ENCODE measurements at regions not wholly inside any gene's neighbourhood (a gene's known extent, or its start where the extent isn't known, plus 50 kb on each side); places are given as distances from the start of the nearest gene placed in this dataset.
"Not testable (repeated sequence)": the region's sequence is repeated elsewhere in the genome, so short reads cannot be mapped to it uniquely, and the experiment has no call there.

DNA sequence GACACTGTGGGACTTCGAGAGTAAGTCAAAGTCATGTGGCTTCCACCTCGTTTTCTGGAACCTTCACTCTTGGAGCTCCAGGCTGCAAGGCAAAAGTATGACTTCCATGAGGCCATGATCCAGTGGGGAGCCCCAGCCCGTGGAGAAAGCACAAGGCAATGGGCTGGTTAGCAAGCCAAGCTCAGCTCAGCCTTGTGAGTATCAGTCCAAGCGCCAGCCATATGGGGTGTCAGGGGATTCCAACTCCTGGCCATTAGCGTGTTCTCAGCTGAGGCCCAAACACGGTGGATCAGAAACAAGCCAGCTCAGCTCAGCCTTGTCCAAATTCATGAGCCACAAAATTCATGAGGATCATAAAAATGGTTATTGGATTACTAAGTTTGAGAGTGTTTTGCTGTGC lies 261.0 kb downstream of the RHOU start:
- no peak for DNase-seq

- DNase-seq = no peak
Observed at GRCh38 chr1:228997721-228998144, 262.5 kb downstream of the RHOU start.

DNA sequence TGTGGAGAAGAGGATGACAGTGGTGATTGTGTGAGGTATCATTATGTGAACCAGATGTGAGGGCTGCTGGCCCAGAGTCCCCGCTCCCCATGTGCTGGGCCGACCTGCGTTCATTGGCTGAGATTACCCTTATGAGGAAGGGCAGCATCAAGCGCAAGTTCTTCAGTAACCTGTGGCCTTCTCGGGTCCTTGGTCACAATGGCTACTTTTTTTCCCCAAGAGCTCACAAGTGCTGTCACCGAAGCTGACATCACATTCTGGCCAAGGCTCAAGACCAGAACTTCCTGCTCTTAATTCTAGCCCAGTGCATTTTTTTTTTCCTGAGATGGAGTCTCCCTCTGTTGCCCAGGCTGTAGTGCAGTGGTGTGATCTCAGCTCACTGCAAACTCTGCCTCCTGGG lies 262.9 kb downstream of the RHOU start:
- DNase-seq = no peak

GRCh38 chr1:228999446-229000170 lies 264.3 kb downstream of the RHOU start:
- DNase-seq = no peak

- no peak for DNase-seq
Observed at GRCh38 chr1:229000187-229000586, 264.9 kb downstream of the RHOU start.

DNA sequence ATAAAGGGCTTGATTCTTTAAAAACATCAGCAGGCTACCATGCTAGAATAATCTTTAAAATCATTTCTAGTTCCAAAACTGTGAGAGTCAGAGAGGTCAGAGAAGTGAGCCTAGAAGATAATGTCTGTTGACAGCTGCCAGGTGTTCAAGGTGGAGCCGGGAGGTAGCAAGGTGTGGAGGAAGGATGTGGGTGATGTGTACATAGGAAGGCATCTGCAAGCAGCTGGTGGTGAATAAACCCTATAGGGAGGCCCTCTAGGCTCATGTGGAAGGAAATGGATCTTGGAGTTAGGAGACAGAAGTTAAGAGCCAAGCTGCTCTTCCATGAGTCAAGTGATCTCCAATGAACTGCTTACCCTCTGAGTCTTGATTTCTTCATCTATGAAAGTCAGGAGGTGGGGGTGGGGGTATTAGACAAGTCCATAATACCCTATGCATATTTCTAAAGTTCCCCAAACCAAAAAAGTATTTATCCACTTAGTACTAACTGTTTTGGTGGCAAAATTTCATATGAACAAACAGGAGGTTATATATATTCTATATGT lies 266.3 kb downstream of the RHOU start:
- DNase-seq = no peak

DNA sequence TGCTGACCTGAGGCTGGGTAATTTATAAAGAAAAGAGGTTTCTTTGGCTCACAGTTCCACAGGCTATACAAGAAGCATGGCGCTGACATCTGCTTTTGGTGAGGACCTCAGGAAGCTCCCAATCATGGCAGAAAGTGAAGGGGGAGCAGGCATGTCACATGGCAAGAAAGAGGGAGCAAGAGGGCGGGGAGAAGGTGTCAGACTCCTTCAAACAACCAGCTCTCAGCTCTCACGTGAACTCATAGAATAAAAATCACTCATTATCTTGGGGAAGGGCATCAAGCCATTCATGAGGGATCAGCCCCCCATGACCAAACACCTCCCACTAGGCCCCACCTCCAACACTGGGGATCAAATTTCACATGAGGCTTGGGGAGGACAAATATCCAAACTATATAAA lies 266.8 kb downstream of the RHOU start:
- no peak for DNase-seq

DNA sequence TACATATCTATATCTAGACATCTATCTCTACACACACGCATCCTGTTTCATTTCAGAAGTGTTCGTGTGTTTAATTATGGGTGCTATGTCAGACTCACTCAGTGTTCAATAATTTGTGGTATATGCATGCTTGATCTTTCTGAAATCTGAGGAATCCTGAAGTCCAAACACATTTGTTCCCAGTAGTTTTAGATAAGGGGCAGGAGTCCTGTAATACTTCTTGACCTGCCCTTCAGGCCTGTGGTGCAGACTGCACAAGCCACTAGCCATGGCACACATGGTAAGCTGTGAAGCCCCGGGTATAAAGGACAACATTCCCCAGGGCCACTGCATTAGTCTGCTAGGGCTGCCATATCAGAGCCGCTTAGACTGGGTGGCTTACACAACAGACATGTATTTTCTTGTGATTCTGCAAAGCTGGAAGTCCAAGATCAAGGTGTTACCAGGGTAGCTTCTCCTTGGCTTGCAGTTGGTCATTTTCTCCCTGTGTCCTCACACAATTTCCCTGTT lies 267.2 kb downstream of the RHOU start:
- DNase-seq = no peak

GRCh38 chr1:229003233-229004031 lies 267.5 kb upstream of the RAB4A start:
- DNase-seq = no peak

DNA sequence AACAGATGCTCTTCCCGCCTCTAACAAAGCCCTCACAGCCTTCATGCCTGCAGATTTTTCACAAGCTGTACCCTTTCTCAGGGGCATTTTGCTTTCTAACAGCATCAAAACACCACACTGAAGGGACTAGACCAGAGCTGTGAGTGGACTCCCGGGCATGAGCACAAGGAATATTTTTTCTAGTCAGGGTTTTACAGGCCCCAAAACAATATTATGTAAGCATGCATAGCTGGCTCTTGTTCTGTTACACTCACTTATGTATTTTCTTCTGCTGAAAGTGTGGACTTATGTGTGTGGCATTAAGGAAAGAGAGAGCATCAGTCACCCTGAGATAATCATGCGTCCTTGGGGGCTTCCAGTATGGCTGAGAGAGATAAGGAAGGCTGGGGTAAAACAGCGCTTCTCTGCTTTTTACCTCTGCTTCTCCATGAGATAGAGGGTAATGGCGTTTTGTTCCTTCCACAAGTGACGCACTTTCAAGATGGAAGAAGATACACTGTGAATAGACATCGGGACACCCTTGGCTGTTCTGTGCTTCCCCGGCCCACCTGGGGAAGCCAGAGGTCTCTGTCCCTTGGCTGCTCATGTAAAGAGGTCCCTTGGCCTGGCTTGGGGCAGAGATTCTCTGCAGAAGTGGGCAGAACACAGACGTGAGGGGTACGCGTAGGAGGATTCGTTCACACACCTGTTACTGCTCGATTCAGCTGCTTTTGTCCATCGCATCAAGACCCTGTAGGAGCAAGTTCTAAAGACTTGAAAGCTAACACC lies 266.7 kb upstream of the RAB4A start:
- no peak for DNase-seq

DNA sequence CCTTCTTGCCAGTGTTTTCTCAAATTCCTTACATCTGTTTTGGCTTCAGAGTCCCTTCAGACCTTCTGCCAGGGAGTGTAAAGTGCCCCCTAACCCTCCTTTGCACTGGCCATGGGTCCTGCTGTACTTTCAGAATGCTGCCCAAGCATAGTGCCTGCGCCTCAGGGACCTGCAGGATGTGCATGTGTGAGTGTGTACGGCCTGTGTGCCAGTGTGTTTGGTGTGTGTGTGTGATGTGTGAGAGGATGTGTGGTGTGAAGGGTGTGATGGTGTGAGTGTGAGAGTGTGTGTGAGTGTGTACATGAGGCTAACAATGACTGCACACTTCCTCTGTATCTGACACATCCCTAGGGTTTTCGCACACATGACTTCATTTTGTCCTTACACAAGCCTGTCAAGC lies 265.8 kb upstream of the RAB4A start:
- DNase-seq = no peak

- no peak for DNase-seq
Observed at GRCh38 chr1:229005556-229005955, 265.4 kb upstream of the RAB4A start.

GRCh38 chr1:229006121-229006870 lies 264.6 kb upstream of the RAB4A start:
- DNase-seq = no peak

DNA sequence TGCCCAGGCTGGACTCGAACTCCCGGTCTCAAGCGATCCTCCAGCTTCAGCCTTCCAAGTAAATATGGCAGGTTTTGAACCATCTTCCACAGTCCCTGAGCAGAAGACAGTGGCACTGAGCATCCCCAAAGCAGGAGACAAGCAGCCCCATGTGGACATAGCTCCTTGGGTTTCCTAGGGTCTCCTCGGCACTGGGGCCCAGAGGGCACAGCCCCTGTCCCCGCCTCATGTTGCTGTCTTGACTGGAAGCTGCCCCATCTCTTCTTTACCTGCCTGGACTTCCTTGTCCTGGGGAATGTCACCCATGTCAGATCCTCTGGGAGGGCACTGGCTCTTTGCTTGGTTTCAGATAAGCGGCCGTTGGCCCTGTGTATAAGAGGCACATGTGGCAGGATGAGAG lies 263.7 kb upstream of the RAB4A start:
- DNase-seq = no peak

- DNase-seq = no peak
Observed at GRCh38 chr1:229007701-229008100, 263.2 kb upstream of the RAB4A start.

DNA sequence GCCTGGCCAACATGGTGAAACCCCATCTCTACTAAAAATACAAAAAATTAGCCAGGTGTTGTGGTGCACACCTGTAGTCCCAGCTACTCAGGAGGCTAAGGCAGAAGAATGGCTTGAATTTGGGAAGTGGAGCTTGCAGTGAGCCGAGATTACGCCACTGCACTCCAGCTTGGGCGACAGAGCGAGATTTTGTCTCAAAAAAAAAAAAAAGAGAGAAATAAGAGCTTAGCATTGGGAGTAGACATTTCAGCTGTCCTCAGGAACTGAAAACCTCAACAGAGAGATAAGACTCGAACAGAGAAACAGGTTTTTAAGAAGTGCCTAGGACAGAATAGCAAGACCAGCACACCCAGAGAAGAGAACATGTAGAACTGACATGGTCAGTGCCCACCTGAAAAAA lies 262.6 kb upstream of the RAB4A start:
- DNase-seq = not testable (repeated sequence)

GRCh38 chr1:229011022-229011421 lies 259.9 kb upstream of the RAB4A start:
- no peak for DNase-seq

DNA sequence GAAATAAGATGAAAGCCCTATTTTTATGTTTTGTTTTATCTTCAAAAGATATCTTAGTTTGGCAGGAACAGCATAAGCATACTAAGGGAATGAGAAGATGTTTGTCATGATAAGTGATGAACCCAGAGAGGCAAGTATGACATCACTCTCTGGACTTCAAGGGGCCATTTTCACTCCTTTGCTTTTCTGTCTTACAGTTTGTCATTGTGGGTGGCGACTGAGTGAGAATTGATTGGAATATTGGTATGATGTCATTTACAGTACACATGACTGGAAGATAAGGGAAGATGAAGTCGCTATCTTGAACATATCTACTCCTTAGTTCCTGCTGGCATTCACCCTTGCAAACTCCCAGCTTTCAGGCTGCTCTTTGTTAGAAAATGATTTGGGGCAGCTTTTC lies 258.1 kb upstream of the RAB4A start:
- DNase-seq = no peak

- no peak for DNase-seq
Observed at GRCh38 chr1:229013981-229014380, 256.9 kb upstream of the RAB4A start.

DNA sequence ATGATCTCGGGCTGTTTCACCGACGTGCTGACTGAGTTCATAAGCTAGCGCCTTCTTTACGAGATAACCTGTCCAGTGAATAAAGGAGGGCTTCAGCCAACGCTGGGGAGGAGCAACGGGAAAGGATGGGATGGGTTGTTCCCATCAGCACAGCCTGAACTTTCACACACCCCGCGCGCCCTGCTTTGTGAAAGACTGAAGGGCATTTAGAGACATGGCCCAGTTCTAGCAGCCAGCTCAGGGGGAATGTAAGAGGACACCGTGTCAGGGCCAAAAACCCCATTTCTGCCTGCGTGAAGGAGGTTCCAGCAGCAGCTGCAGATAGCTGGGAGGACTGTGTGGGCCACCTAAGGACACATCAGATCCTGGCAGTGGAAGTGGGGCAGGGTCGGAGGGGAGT lies 255.1 kb upstream of the RAB4A start:
- DNase-seq = no peak

- DNase-seq = no peak
Observed at GRCh38 chr1:229017091-229017490, 253.8 kb upstream of the RAB4A start.

DNA sequence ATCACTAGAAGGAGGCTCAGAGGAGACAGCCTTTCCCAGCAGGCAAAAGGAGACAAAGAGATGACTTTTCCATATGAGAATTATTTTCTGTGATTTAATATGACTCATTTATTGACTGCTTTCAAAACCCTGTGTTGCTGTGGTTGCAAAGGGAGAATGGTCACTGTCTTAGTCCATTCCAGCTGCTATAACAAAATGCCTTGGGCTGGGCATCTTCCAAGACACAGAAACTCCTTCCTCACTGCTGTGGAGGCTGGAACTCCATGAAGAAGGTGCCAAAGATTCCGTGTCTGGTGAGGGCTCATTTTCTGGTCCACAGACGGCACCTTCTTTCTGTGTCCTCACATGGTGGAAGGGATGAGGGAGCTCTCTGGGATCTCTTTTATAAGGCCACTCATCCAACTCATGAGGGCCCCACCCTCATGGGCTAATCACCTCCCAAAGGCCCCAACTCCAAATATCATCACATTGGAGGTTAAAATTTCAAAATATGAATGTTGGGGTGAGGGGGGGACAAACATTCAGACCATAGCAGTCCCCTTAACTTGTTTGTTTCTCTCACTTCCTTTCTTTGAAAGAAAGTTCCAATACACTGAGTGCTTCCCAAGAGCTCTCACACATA lies 252.1 kb upstream of the RAB4A start:
- no peak for DNase-seq

Data from CD4-positive, alpha-beta T cell treated with Interleukin-10 for 1 hour (primary cell).